Renal cortical epithelial cell (primary cell): ENCODE measurements at regions not wholly inside any gene's neighbourhood (a gene's known extent, or its start where the extent isn't known, plus 50 kb on each side); places are given as distances from the start of the nearest gene placed in this dataset.
"Not testable (repeated sequence)": the region's sequence is repeated elsewhere in the genome, so short reads cannot be mapped to it uniquely, and the experiment has no call there.

Experiments
- DNase-seq: peaks from one replicate; pipeline ENCODE4 v3.0.0-alpha.2; 2011; ENCODE audit warnings: low read depth

- no peak for DNase-seq
These were observed 1088.2 kb downstream of the BRD1 start for GRCh38 chr22:48739348-48740085.

- no peak for DNase-seq
These were observed 1089.3 kb downstream of the BRD1 start for GRCh38 chr22:48738204-48738980.

GRCh38 chr22:48737461-48738203 lies 1090.0 kb downstream of the BRD1 start:
- no peak for DNase-seq

GRCh38 chr22:48736593-48737460 lies 1090.8 kb downstream of the BRD1 start:
- DNase-seq, result no peak

- DNase-seq, result no peak
These were observed 1092.7 kb downstream of the BRD1 start for GRCh38 chr22:48734961-48735360.

GRCh38 chr22:48734359-48734758 lies 1093.3 kb downstream of the BRD1 start:
- no peak for DNase-seq

- DNase-seq, result no peak
These were observed 1098.0 kb downstream of the BRD1 start for GRCh38 chr22:48729499-48730171.

GRCh38 chr22:48727454-48728058 lies 1100.1 kb downstream of the BRD1 start:
- no peak for DNase-seq

GRCh38 chr22:48724899-48725298 lies 1102.8 kb downstream of the BRD1 start:
- no peak for DNase-seq

GRCh38 chr22:48722661-48723060 lies 1105.0 kb downstream of the BRD1 start:
- DNase-seq, result no peak

GRCh38 chr22:48721395-48721669 lies 1106.3 kb downstream of the BRD1 start:
- DNase-seq, result no peak

- no peak for DNase-seq
These were observed 1106.8 kb downstream of the BRD1 start for GRCh38 chr22:48720662-48721394.

- no peak for DNase-seq
These were observed 1107.6 kb downstream of the BRD1 start for GRCh38 chr22:48719978-48720661.

- DNase-seq, result no peak
These were observed 1108.7 kb downstream of the BRD1 start for GRCh38 chr22:48718818-48719500.

- no peak for DNase-seq
These were observed 1109.5 kb downstream of the BRD1 start for GRCh38 chr22:48717883-48718817.

- no peak for DNase-seq
These were observed 1110.4 kb downstream of the BRD1 start for GRCh38 chr22:48717076-48717810.

- not testable (repeated sequence) for DNase-seq
These were observed 1111.5 kb downstream of the BRD1 start for GRCh38 chr22:48716154-48716553.
